ENCODE measurements at regions not wholly inside any gene's neighbourhood (a gene's known extent, or its start where the extent isn't known, plus 50 kb on each side); places are given as distances from the start of the nearest gene placed in this dataset.
A peak's percentile ranks its signal among the peaks of the same experiment; 100 is the strongest.

DNA sequence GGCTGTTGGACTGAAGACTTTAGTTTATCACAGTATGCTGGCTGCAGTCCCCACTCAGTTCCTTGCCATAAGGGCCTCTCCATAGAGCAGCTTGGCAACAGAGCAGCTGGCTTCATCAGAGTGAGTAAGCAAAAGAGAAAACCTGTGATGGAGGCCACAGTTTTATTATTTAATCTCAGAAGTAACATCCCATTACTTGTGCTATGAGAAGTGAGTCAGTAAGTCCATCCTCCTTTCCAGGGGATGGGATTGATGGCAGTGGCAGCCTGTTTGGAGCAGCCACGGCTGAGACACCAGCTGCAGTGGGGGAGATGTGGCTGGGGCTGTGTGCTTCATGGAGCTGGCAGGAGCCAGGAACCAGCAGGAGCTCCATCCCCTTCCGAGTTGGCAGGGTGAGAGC is 138.5 kb upstream of the SRRM4 start:
- H3K27me3 ChIP-seq = no peaks in the 10 kb centered on the region
- WGBS, 2 donors = 48 to 68% methylated on average over 2 of the region's 2 CpGs
- intact Hi-C loops (cut with DNase I) = no loop called here

GRCh38 chr12:118846416-118846815 is 134.9 kb upstream of the SRRM4 start:
- no peak for DNase-seq
- Histone ChIP-seq H3K4me3 (replicated peaks in 1 of 3) (no peak overlapping the region), H3K36me3 (no peaks in the 10 kb centered on the region), H3K27me3 (no peaks in the 10 kb centered on the region), H3K4me1 (no peaks in the 10 kb centered on the region), H3K27ac (no peak overlapping the region), H3K9me3 (no peaks in the 10 kb centered on the region)
- WGBS, 2 donors = 46 to 62% methylated on average over 2 of the region's 2 CpGs
- TF ChIP-seq, protein P1, sequence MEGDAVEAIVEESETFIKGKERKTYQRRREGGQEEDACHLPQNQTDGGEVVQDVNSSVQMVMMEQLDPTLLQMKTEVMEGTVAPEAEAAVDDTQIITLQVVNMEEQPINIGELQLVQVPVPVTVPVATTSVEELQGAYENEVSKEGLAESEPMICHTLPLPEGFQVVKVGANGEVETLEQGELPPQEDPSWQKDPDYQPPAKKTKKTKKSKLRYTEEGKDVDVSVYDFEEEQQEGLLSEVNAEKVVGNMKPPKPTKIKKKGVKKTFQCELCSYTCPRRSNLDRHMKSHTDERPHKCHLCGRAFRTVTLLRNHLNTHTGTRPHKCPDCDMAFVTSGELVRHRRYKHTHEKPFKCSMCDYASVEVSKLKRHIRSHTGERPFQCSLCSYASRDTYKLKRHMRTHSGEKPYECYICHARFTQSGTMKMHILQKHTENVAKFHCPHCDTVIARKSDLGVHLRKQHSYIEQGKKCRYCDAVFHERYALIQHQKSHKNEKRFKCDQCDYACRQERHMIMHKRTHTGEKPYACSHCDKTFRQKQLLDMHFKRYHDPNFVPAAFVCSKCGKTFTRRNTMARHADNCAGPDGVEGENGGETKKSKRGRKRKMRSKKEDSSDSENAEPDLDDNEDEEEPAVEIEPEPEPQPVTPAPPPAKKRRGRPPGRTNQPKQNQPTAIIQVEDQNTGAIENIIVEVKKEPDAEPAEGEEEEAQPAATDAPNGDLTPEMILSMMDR (IDR thresholded peaks at IDR 0.05) = no peak
- intact Hi-C loops (cut with DNase I) = no loop called here

More for the DNA sequence above, 138.5 kb upstream of the SRRM4 start:
- TF ChIP-seq, protein P1 (IDR thresholded peaks at IDR 0.05) = no peak
- no peak for TF ChIP-seq POLR2A (IDR thresholded peaks at IDR 0.05)
- H3K4me1 ChIP-seq = no peaks in the 10 kb centered on the region
- H3K9me3 ChIP-seq = no peaks in the 10 kb centered on the region
- H3K36me3 ChIP-seq = no peaks in the 10 kb centered on the region
- no peak overlapping the region for H3K4me3 ChIP-seq (replicated peaks in 1 of 3)
- no peak overlapping the region for H3K27ac ChIP-seq
- no peak for DNase-seq

DNA sequence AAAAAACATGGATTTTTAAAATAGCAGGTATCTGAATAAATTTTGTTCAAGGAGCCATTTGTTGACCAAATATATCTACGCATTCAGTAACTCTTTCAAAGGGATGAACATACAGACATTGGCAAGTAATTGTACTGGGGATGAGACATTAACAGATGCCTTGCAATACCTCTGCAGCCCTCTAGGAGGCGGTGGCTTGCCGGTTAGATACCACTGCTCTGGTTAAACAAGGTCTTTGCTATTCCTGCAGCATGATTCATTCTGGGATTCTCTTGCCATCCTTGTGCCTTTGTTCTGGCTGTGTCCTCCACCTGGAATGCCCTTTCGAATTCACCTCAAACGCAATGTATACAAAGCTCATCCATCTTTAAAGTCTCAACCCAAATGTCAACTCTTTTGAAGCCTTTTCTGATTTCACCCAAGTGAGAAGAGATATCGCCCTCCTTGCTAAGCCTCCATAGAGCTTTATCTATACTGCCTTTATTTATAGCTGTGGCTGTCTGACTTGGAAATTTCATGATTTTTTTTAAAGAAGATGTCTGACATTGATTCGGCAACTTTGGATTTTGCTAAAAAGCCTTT is 131.0 kb upstream of the SRRM4 start:
- H3K4me3 ChIP-seq (replicated peaks in 1 of 3) = no peak overlapping the region
- no peak overlapping the region for H3K27ac ChIP-seq
- no peaks in the 10 kb centered on the region for H3K27me3 ChIP-seq
- no peaks in the 10 kb centered on the region for H3K36me3 ChIP-seq
- intact Hi-C loops (cut with DNase I) = no loop called here
- H3K9me3 ChIP-seq = no peaks in the 10 kb centered on the region
- H3K4me1 ChIP-seq = no peaks in the 10 kb centered on the region
- peak in 1 of 2 donors; percentile 2 for DNase-seq
- TF ChIP-seq, protein P1 (IDR thresholded peaks at IDR 0.05) = peak in 1 of 6 experiments; percentile 8
- TF ChIP-seq POLR2A (IDR thresholded peaks at IDR 0.05) = no peak
- WGBS, 2 donors = 43 to 45% methylated on average over 7 of the region's 7 CpGs

- TF ChIP-seq POLR2A (IDR thresholded peaks at IDR 0.05) = no peak
- TF ChIP-seq, protein P1 (IDR thresholded peaks at IDR 0.05) = no peak
- Histone ChIP-seq H3K27ac (no peak overlapping the region), H3K4me3 (replicated peaks in 1 of 3) (no peak overlapping the region), H3K9me3 (no peaks in the 10 kb centered on the region), H3K27me3 (no peaks in the 10 kb centered on the region), H3K4me1 (no peaks in the 10 kb centered on the region), H3K36me3 (no peaks in the 10 kb centered on the region)
- intact Hi-C loops (cut with DNase I) = no loop called here
- DNase-seq = no peak
- WGBS, 2 donors = 39 to 57% methylated on average over 2 of the region's 2 CpGs
Observed at GRCh38 chr12:118851891-118852290, 129.4 kb upstream of the SRRM4 start.

DNA sequence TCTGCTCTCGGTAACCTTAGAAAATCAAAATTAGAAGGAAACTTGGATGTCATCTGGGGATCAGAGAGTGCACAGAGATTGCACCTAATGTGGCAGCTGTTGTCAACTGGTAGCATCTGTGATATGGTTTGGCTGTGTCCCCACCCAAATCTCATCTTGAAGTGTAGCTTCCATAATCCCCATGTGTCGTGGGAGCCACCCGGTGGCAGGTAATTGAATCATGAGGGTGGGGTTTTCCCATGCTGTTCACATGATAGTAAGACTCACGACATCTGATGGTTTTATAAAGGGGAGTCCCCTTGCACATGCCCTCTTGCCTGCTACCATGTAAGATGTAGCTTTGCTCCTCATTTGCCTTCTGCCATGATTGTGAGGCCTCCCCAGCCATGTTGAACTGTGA is 127.7 kb upstream of the SRRM4 start:
- no peak for DNase-seq
- WGBS, 2 donors = 61 to 71% methylated on average over 4 of the region's 4 CpGs
- Histone ChIP-seq H3K9me3 (no peaks in the 10 kb centered on the region), H3K36me3 (no peaks in the 10 kb centered on the region), H3K27ac (no peak overlapping the region), H3K27me3 (no peaks in the 10 kb centered on the region), H3K4me1 (no peaks in the 10 kb centered on the region), H3K4me3 (replicated peaks in 1 of 3) (no peak overlapping the region)
- TF ChIP-seq, protein P1 (IDR thresholded peaks at IDR 0.05) = no peak
- TF ChIP-seq POLR2A (IDR thresholded peaks at IDR 0.05) = no peak
- intact Hi-C loops (cut with DNase I) = no loop called here

Measured in thyroid gland (tissue), 4 donors.